Osteoblast (primary cell): ENCODE measurements at regions not wholly inside any gene's neighbourhood (a gene's known extent, or its start where the extent isn't known, plus 50 kb on each side); places are given as distances from the start of the nearest gene placed in this dataset.

Experiments
- DNase-seq: peaks from one replicate; pipeline ENCODE4 v3.0.0; 2011; ENCODE audit warnings: low spot score, mixed read lengths; ENCODE audit not compliant: insufficient read length; ENCODE audit errors: missing footprints
- H2AFZ ChIP-seq: 2 replicates; pipeline ENCODE4 v1.6.0; 2011; ENCODE audit warnings: mild to moderate bottlenecking, low read length
- H3K27ac ChIP-seq: 2 replicates; pipeline ENCODE4 v1.5.1; 2011; ENCODE audit warnings: mild to moderate bottlenecking, low read depth, low read length, moderate library complexity
- H3K27me3 ChIP-seq: 2 replicates; pipeline ENCODE4 v1.6.0; 2012; ENCODE audit warnings: mild to moderate bottlenecking, control low read depth, inconsistent platforms, low read length, moderate library complexity; ENCODE audit not compliant: insufficient read depth
- H3K36me3 ChIP-seq: 2 replicates; pipeline ENCODE4 v1.5.1; 2011; ENCODE audit warnings: mild to moderate bottlenecking, low read length, control low read depth, moderate library complexity; ENCODE audit not compliant: insufficient read depth
- H3K4me1 ChIP-seq: 2 replicates; pipeline ENCODE4 v1.5.1; 2011; ENCODE audit warnings: mild to moderate bottlenecking, low read length, control low read depth, moderate library complexity; ENCODE audit not compliant: insufficient read depth
- H3K4me2 ChIP-seq: 2 replicates; pipeline ENCODE4 v1.6.0; 2011; ENCODE audit warnings: mild to moderate bottlenecking, low read length; ENCODE audit not compliant: insufficient read depth
- H3K4me3 ChIP-seq: fragments of 200-600 bp; sonication (generic); 3 replicates; pipeline ENCODE4 v1.5.1; 2012; ENCODE audit warnings: mild to moderate bottlenecking, low read length, inconsistent platforms; ENCODE audit not compliant: insufficient read depth
- H3K79me2 ChIP-seq: 2 replicates; pipeline ENCODE4 v1.6.0; 2012; ENCODE audit warnings: mild to moderate bottlenecking, low read length, control low read depth, inconsistent platforms; ENCODE audit not compliant: insufficient read depth
- H3K9me3 ChIP-seq: 2 replicates; pipeline ENCODE4 v1.5.1; 2011; ENCODE audit warnings: low read depth, low read length, control low read depth
- H4K20me1 ChIP-seq: 2 replicates; pipeline ENCODE4 v1.6.0; 2012; ENCODE audit warnings: mild to moderate bottlenecking, low read length, control low read depth; ENCODE audit not compliant: insufficient read depth
- TF ChIP-seq, protein P1 (sequence below): IDR thresholded peaks from 2 replicates; pipeline ENCODE4 v1.5.1; 2011; ENCODE audit warnings: mild to moderate bottlenecking, low read depth, low read length, moderate library complexity; ENCODE audit errors: extremely low read depth

DNA sequence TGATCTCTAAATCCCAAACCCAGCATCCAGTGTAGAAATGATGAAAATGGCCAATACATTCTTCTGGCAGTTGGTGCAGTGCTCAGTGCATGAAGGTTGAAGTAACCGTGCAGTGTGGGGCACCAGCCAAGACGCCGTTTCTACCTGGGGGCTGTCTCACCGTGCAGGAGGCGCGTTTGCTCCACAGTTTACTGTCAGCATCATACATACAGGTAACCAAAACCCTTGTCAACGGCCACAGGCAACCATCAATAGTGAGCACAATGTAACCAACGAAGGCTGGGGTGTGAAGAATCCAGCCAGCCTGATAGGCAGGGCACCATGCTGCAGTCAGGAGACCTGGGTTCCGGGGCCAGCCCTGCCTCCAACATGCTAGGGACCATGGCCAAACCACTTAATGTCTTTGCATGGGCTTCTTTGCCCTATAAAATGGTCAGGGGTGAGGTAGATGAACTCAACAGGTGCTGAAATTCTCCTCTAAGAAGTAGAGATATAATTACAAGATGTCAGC lies 127.5 kb upstream of the ID2 start:
- no peaks in the 10 kb centered on the region for H3K27me3 ChIP-seq
- TF ChIP-seq, protein P1, sequence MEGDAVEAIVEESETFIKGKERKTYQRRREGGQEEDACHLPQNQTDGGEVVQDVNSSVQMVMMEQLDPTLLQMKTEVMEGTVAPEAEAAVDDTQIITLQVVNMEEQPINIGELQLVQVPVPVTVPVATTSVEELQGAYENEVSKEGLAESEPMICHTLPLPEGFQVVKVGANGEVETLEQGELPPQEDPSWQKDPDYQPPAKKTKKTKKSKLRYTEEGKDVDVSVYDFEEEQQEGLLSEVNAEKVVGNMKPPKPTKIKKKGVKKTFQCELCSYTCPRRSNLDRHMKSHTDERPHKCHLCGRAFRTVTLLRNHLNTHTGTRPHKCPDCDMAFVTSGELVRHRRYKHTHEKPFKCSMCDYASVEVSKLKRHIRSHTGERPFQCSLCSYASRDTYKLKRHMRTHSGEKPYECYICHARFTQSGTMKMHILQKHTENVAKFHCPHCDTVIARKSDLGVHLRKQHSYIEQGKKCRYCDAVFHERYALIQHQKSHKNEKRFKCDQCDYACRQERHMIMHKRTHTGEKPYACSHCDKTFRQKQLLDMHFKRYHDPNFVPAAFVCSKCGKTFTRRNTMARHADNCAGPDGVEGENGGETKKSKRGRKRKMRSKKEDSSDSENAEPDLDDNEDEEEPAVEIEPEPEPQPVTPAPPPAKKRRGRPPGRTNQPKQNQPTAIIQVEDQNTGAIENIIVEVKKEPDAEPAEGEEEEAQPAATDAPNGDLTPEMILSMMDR = no peak

DNA sequence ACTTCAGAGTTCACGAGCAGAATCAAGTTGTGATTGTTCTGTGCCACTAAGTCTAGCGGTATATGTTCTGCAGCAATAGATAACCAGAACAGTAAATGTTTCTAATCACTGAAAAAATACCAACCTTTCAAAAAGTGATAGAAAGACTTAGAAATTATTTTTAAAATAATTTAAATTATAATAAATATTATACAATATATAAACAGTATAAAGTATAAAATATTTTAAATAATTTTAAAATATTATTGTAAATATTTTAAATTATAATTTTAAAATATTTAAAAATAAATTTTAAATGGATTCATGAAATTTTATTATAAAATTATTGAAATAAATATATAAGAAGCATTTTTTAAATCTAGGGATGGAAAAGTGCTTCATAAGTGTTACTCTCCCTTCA lies 126.3 kb upstream of the ID2 start:
- H3K9me3 ChIP-seq = no peaks in the 10 kb centered on the region
- H4K20me1 ChIP-seq = no peaks in the 10 kb centered on the region
- H3K4me3 ChIP-seq = no peak overlapping the region
- no peak for DNase-seq
- H3K4me2 ChIP-seq = no peak overlapping the region
- H3K36me3 ChIP-seq = no peaks in the 10 kb centered on the region
- TF ChIP-seq, protein P1 = no peak
- no peaks in the 10 kb centered on the region for H3K79me2 ChIP-seq
- no peak overlapping the region for H3K27ac ChIP-seq
- H3K4me1 ChIP-seq = no peaks in the 10 kb centered on the region
- H2AFZ ChIP-seq = no peak overlapping the region
- no peaks in the 10 kb centered on the region for H3K27me3 ChIP-seq

More for the DNA sequence above, 127.5 kb upstream of the ID2 start:
- no peaks in the 10 kb centered on the region for H3K9me3 ChIP-seq
- no peak overlapping the region for H3K4me3 ChIP-seq
- no peak for DNase-seq
- H3K27ac ChIP-seq = no peak overlapping the region
- H3K4me2 ChIP-seq = no peak overlapping the region
- no peaks in the 10 kb centered on the region for H3K79me2 ChIP-seq
- no peaks in the 10 kb centered on the region for H3K36me3 ChIP-seq
- H4K20me1 ChIP-seq = no peaks in the 10 kb centered on the region
- H3K4me1 ChIP-seq = no peaks in the 10 kb centered on the region
- H2AFZ ChIP-seq = no peak overlapping the region

DNA sequence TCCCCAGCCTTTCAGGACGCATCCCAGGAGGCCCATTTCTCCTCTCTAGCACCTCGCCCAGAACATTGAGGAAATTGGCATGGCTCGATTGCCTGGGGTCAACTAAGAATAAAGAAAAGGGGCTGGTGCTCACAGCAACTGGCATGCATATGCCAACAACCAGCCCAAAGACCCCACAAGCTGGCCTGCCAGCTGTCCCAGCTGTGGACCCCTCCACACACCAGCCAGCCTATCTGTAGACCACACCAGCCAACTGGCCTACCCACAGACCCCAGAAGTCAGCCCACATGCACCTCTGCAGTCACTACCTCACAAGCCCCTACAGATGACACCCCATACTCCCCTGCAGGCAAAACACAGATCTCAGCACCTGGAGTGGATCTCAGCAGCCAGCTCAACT lies 123.8 kb upstream of the ID2 start:
- no peaks in the 10 kb centered on the region for H3K79me2 ChIP-seq
- H3K4me1 ChIP-seq = no peaks in the 10 kb centered on the region
- H3K27me3 ChIP-seq = no peaks in the 10 kb centered on the region
- H3K9me3 ChIP-seq = no peaks in the 10 kb centered on the region
- no peak overlapping the region for H3K27ac ChIP-seq
- H3K4me3 ChIP-seq = no peak overlapping the region
- TF ChIP-seq, protein P1 = no peak
- H3K4me2 ChIP-seq = no peak overlapping the region
- no peaks in the 10 kb centered on the region for H3K36me3 ChIP-seq
- no peak for DNase-seq
- no peak overlapping the region for H2AFZ ChIP-seq
- no peaks in the 10 kb centered on the region for H4K20me1 ChIP-seq

DNA sequence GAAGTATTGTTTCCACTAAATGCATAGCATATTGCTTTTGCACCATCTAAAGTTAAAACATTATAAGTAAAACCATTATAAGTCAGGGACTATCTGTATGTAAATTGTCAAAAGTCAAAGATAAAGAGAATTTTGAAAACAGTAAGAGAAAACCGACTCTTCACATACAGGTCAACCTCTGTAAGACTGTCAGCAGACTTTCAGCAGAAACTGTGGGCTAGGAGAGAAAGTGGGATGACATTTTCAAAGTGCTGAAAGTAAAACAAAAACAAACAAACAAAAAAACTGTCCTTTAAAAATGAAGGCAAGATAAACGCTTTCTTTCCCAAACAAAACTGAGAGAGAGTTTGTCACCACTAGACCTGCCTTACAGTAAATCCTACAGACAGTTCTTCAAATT lies 122.9 kb upstream of the ID2 start:
- Histone ChIP-seq H3K27ac (no peak overlapping the region), H3K4me3 (no peak overlapping the region), H3K9me3 (no peaks in the 10 kb centered on the region), H3K27me3 (no peaks in the 10 kb centered on the region), H4K20me1 (no peaks in the 10 kb centered on the region), H3K4me1 (no peaks in the 10 kb centered on the region), H3K36me3 (no peaks in the 10 kb centered on the region), H2AFZ (no peak overlapping the region), H3K4me2 (no peak overlapping the region), H3K79me2 (no peaks in the 10 kb centered on the region)
- no peak for DNase-seq
- TF ChIP-seq, protein P1 = no peak
